HG03097 (cell line): ENCODE measurements at regions not wholly inside any gene's neighbourhood (a gene's known extent, or its start where the extent isn't known, plus 50 kb on each side); places are given as distances from the start of the nearest gene placed in this dataset.

Source experiments
- ATAC-seq: cut with Tn5 transposase; IDR thresholded peaks from one replicate; pipeline ENCODE4 v1.9.1; 2021; ENCODE audit not compliant: unreplicated experiment, low FRiP score

DNA sequence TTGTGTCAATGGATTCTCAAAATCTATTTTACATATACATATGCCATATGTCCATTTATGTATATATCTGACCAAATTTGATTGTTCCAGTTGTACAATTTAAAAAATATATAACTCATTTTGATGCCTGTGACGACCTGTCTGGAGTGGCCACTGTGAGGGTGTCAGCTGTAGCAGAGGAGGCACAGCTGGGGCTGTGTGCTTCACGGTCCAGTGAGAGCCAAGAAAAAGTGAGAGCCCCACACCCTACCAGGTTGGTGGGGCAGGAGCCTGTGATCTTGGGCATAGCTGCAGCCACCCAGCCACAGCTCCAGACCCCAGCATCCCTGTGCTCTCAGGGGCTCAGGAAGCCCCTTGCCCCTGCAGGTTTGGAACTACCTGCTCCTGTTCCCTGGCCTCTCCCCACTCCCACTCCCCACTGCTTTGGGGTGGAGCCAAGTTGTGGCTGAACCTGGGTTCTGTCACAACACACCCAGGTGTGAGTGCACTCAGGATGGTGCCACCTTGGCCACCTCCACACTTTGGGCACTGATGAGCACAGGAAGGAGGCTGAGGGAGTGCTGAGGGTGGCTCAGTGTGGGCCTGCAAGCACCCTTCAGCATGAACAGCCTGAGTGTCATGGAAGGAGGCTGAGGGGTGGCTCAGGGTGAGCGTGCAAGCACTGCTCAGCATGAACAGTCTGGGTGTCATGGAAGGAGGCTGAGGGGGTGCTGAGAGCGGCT lies 161.1 kb upstream of the ROBO1 start:
- no peak for ATAC-seq

DNA sequence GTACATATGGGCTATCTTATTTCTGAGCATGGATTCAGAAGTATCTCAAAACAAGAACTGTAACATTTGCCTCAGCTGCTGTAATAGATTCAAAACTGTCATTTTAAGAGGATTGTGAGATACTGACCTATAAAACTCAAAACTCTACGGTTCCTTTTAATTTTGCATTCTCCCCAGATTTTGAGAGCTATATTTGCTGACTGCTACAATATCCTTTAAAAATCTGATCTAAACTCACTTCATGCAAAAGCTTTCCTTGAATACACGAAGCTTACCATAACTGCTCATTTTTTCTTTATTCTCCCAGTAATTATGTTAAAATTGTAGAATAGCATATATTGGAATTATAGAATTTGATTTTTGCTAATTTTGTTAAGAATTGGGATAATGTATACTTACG lies 158.7 kb upstream of the ROBO1 start:
- ATAC-seq: no peak

DNA sequence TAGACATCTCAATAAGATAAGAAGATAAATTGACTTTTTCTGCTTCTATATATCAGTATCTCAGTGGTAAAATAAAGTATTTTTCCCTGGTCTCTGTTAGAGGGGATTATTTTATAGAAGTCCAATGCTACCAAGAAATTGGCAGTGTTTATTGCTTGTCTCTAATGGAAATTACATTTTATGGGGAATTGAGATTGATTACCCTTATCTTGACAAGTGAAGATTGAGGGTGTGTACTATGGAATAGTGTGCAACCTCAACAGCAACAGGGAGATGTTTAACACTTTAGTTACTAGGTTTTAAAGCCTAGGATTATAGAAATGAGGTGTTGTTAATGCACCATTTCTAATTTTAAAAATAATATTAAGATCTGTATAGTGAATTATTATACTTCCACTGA lies 154.8 kb upstream of the ROBO1 start:
- no peak for ATAC-seq

DNA sequence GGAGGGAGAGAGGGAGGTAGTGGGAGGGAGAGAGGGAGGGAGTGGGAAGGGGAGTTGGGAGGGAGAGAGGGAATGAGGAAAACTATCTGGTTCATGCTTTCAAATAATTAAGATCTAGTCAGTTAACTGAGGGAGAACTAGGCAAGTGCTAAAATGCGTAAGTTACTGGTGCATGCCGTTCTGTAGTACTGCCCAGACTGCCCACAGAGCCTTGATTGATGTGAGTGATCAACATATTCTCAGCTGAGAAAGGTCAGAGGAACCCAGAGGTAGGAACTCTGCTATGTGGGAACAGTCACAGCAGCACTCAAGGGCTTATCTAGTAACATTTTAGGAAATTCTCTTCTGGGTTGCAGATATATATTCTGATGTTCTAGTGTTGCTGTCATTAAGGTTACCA lies 149.8 kb upstream of the ROBO1 start:
- no peak for ATAC-seq

DNA sequence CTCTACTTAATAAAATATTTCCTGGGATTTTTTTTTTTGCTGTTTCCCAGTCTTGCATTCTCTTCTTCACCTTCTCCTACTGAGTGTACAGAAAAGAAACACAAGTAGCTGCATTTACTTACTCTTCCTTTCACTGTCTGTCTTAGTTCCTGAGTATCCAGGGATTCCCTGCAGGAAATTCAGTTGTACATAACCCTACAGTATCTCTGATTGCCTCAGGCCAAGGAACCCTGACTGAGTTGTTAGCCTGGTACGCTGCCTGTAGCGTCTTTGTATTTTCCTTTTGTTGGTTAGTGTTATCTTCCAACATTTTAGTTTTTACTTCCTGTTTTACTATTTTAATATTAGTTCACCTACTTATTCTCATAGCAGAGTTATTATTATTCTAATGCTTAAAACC lies 142.5 kb upstream of the ROBO1 start:
- no peak for ATAC-seq

DNA sequence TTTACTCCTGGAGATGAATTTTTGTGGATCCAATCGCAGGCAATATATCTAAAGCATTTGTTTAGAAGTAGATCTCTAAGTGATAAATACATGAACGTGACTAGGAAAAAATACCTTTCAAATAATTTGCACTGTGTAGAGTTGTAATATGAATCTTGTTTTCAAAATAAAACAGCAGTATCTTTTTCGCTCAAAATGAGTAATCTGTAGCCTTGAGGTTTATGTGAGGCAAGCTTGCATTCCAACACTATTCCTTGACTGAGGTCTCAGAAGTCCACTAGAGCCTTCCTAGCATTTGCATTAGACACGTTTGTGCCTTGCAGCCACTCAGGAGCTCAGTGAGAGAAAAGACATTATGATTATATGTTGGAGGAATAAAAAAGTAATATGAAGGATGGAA lies 138.3 kb upstream of the ROBO1 start:
- ATAC-seq: no peak

DNA sequence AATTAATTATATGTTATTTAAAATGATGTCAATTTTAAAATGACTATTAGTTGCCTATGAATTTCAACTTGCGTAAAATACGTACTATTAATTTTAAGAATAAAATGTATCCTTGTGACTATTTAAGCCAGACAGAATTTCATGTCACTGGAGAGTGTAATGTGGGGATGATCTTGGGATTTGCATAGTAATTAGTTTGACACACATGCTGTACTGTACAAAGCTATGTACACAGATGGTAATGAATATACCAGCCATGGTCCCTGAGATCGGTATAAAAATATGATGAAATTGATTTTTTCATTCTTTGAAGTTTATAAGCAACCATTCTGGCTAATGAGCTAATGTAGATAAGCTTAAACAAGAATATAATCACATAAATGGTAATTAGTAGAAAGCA lies 134.4 kb upstream of the ROBO1 start:
- ATAC-seq: no peak

DNA sequence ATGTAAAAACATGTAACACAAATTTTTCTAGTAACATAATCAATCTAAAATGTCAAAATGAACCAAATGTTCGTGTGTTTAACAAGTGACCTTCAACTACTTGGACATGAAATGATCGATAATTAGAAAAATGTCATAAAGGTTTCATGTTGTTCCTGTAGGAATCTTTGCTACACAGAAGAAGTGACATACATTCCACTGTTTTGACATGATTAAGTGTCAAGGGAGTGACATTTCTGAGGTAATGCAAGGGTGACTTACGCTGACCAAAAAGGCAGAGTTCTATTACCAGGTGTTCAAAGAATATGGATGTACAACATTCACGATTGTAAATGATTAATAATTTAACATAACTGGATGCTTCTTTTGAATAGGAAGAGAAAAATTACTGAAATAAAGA lies 131.1 kb upstream of the ROBO1 start:
- no peak for ATAC-seq

DNA sequence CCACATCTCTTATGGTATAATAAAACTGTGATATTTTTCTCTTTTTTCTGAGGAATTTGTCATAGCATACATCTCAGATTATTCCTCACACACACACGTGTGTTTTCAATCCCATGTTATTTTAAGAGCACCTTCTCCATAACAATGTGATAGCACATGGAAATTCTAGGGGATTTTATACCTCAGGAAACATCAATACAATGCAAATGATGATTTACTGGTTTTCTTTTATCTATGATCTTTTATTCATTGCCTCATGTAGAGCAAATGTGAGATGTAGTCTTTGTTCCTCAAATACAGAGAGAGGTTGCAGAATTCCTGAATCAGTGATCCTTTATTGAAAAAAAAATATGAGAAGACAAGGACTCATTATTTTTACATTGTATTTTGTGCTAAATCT lies 128.3 kb upstream of the ROBO1 start:
- ATAC-seq: no peak

DNA sequence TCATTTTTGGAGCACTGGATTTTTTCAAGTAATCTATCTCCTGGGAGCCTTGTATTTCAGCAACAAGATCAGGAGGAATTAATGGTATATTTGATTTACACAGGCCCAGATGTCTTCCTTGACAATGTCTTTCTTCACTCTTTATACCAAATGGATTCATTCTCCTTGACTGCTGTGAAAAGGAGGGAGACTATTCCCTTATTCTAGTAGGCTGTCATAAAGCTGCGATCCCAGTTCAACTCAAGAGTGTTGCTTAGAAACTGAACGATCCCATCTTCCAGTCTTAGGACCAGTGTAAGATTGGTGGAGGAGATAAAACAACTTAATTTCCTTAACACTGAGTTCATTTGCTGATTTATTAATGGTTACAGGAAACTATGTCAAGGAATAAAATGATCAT lies 119.4 kb upstream of the ROBO1 start:
- ATAC-seq: no peak

DNA sequence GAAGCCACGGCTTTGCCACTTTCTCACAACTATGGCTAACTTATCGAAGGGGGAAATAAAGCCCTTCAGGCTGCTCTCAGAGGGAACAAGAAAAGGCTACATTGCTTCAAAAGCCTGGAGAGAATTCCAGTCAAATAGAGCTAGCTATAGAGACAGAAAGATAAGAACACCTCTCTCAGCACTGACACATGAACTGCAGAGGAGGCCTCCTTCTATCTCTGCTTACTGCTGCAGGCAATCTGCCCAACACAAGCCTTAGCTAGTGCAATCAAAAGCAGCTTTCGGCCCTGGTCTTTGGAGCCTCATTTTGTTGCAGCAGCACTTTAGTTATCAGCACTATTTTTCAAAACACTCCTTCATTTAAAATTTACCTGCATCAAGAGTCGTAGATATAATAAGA lies 118.4 kb upstream of the ROBO1 start:
- no peak for ATAC-seq

DNA sequence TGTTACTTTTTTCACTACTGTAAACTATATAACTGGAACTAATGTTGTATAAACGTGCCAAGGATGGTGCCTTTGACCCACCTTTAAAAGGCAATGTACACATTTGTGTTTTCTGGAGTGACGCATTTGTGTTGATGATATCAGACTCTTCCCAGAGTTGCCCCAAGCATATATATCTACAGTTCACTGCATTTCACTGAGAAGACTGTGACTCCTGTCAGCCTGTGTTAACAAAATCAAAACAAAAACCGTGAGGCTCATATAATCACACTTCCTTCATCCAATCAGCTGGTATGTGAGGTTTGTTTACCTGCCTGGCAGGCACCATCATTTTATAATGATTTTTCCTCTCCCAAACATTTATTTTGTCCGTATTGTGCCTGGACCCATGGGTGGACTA lies 117.6 kb upstream of the ROBO1 start:
- no peak for ATAC-seq

DNA sequence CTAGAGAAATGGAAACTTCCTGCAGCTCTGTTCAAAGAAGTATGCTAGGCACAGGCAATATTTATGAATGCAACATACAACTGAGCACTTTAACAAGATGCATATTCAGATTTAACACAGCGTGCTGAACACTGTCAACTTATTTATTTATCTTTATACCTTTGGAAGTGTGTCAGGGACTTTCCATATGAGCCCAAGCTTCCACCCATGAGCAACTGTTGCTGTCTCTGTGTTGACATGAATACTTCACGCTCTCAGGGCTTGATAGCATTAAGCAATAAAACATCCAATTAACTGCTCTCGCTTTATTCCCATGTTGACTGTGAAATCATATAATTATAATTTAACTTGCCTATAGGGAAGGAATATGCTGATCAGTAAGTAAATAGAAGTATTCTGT lies 116.6 kb upstream of the ROBO1 start:
- ATAC-seq: no peak

DNA sequence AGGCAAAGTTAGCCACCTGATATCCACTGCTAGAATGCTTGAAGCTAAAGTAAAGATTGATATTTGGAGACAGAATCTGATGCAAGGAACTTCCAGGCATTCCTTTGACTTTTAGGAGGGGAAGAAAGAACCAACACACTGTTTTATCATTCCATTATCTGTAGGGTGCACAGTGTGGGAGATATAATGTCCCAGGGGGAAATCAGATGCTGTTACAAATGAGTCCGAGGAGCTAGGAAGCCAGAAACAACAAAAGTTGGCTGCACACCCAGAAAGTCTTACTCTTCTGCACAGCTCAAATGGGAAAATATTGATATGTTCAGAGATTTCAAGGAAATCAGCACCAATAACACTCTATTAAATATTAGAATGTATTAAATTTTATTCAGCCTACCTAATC lies 113.6 kb upstream of the ROBO1 start:
- ATAC-seq: no peak

DNA sequence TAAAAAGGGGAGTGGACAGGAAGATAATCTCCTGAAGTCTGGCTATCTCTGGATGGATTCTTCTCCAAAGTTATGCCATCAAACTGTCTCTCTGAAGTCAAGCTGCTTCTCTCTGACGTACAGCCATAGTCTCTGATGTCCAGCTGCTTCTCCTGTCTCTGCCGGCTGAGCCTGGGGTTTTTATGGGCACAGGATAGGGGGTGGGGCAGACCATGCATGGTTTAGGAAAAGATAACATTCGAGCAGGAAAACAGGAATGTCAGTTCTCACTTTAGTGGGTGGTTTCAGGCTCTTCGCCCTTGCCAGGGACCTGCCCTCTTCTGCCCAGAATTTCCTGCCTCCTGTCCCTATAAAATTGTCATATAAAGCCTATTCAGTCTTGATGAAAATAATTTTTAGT lies 110.9 kb upstream of the ROBO1 start:
- no peak for ATAC-seq

DNA sequence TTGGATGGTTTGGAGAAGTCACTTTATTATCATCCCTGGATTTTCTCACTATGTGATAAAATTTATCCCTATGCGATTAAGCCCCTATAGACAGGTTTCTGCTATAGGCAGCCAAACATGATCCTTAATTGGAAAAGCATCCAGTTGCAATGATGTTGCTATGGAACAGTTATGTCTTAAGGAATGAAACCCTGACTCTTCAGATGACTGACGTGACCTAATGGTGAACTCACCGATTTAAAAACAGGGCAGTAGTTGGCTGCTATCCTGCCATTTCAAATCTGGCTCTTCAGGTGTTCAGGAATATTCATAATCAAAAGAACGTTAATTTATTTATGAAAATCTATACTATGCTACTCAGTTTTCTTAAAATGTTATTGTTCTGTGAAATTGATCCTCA lies 106.8 kb upstream of the ROBO1 start:
- ATAC-seq: no peak

DNA sequence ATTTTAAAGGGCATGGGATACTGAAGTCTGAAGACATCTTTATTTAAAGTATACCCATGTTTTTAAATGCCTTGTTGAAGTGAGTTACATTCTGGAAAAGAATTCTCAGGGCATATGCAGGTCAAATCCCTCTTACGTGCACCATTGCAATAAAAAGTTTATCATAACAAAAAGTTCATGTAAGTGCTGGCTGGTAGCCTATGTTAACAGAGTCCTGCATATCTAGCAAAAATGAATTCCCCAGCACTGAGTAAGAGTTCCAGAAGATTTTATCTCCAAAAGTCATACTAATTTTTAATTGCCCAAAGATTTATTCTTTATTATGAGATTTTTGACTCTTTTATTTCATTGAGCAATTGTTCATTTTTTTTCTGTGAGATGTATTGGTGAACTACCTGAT lies 104.7 kb upstream of the ROBO1 start:
- ATAC-seq: no peak

DNA sequence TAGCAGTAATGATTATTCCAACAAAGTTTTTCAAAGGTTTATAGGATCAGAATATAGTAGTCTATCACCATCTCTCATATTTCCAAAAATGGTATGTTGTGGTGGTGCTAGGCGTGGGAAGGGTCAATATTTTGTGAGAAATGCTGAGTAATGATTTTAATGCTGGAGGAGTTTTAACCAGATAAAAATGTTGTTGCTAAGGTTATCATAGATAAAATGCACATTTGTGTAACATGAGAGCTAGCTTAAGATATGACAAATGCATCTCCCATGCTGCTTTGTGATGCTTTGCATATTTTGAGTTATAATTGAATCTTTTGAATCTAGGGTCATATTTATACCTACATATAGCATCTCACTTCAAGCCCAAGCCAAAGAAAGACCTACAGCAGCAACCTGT lies 103.9 kb upstream of the ROBO1 start:
- no peak for ATAC-seq

DNA sequence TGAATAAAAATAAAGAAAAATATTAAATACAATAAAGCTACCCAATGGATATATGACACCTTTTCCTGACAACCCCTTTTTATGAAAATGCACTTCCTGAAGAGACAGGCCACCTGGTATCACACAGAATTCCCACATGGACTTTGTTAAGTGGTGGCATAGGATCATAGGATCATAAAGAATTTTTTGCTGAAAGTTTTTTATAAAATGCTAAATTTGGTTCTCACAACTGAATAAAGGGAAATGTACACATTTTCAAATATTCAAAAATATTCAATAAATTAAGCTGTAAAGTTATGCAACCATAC lies 102.5 kb upstream of the ROBO1 start:
- ATAC-seq: no peak

DNA sequence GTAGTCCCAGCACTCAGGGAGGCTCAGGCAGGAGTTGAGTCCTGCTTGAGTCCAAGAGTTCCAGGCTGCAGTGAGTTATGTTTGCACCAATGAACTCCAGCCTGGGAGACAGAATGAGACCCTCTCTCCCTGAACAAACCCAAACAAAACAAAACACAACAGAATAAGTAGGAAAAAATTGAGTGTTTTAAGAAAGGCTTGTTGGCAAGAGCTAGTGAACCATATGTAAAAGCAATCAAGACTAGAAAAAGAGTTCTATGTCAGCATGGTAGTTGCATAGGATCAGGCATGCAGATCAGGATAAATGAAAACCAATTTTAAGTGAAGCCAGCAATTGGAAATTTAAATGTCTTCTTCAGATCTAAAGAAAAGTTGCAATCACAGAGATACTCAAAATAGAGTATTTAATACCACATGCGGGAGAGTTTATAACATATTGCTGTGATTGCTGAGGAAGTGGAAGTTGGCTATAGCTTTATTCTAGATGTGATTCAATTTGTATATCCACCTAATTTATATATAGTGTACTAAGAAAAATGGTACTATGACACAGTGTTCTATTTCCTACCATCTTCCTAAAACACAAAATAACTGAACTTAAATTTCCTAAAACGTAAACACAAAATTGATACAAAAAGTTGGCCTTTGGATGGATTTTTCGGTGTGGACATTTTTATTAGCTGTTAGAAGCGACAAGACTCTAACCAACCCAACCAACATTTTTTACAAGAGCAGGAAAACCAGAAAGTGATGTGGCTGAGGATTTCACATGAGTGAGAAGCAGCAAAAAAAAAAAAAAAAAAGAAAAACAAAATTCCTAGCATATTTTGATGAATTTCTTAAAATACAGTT lies 101.9 kb upstream of the ROBO1 start:
- no peak for ATAC-seq

DNA sequence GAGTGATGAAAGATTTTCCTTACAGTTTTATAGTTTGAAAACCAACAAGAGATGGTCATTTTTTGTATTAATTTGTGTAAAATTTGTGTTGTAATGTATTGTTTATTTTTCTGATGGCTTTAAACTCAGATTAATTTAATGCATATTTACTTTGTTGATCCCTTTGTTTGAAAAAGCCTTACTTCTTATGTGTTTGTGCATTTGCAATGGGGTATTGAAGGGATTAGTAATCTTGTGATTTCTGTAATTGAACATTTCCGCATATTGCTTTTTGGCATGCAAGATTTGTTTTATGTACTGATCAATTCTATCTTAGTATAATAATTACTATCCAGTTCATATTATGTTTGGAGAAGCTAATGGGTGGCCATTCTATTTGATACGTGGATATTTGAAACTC lies 98.4 kb upstream of the ROBO1 start:
- ATAC-seq: no peak

DNA sequence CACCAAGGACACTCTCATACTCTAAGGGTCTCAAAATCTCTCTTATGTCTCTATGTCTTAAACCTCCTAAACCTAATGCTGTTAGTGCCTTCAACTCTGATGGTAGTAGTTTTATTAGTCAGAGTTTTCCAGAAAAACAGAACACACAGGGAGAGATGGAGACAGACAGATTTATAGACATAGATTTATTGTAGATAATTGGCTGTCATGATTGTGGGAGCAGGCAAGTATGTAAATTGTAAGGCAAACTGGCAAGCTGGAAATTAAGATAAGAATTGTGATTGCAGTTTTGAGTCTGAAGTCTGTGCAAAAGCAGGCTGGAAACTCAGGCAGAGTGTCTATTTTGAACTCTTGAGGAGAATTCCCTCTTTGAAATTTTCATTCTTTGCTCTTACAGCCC lies 96.3 kb upstream of the ROBO1 start:
- no peak for ATAC-seq

DNA sequence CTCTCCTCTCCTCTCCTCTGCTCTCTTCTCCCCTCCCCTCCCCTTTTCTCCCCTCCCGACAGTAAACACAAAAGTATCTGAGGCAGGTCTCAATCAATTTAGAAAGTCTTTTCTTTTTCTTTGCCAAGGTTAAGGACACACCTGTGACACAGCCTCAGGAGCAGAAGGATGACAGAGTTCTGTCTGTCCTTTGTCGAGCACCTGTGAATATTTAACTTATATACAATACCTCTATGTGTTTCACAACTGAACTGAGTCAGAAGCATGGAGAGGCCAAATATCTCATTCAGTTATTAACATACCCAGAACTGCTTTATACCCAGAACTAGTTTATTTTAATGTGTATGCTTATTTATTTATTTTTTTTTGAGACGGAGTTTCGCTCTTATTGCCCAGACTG lies 81.1 kb upstream of the ROBO1 start:
- ATAC-seq: no peak
